IMR-90 (cell line): ENCODE measurements at regions not wholly inside any gene's neighbourhood (a gene's known extent, or its start where the extent isn't known, plus 50 kb on each side); places are given as distances from the start of the nearest gene placed in this dataset.

Source experiments
- ATAC-seq: fragments of 200-7000 bp; cut with Tn5 transposase; 2 replicates; pipeline ENCODE4 v1.9.1; 2020; ENCODE audit warnings: low read depth, mild to moderate bottlenecking, moderate library complexity
- BruUV-seq: library from RNA; stranded (reverse); fragments of 400-500 nt; replicated peaks from 2 replicates; lab custom pipeline; 2021; lab: Mats Ljungman, UMichigan
- CTCF ChIA-PET: fragments of 300-600 bp; formaldehyde crosslinking; extraction: SDS; loops from one replicate; lab custom pipeline; 2021; ENCODE audit warnings: antibody characterized with exemption; lab: Yijun Ruan, JAX
- POLR2A ChIA-PET: fragments of 300-600 bp; sonication (Branson Sonifier 250); formaldehyde crosslinking; loops from one replicate; lab custom pipeline; 2022; ENCODE audit warnings: antibody characterized with exemption; ENCODE audit not compliant: unreplicated experiment; lab: Charles Lee
- DNase-seq: peaks from one replicate; pipeline ENCODE4 v3.0.0; 2013
- H2AFZ ChIP-seq: replicated peaks from 2 replicates; pipeline ENCODE3; 2013; ENCODE audit warnings: low read length, mild to moderate bottlenecking; ENCODE audit not compliant: poor library complexity
- H2AK5ac ChIP-seq: 2 replicates; pipeline ENCODE4 v1.6.1; 2013; ENCODE audit warnings: low read depth, low read length, inconsistent platforms
- H2AK9ac ChIP-seq: replicated peaks from 2 replicates; pipeline ENCODE3; 2013; ENCODE audit warnings: mild to moderate bottlenecking, low read depth, low read length, moderate library complexity; ENCODE audit not compliant: poor library complexity
- H2BK120ac ChIP-seq: 2 replicates; pipeline ENCODE4 v1.6.1; 2013; ENCODE audit warnings: low read depth, low read length, inconsistent platforms
- H2BK15ac ChIP-seq: 3 replicates; pipeline ENCODE4 v1.6.1; 2013; ENCODE audit warnings: low read depth, low read length, inconsistent platforms
- H2BK20ac ChIP-seq: 2 replicates; pipeline ENCODE4 v1.6.1; 2013; ENCODE audit warnings: low read depth, mild to moderate bottlenecking, inconsistent platforms, low read length, moderate library complexity
- H2BK5ac ChIP-seq: 2 replicates; pipeline ENCODE4 v1.6.1; 2013; ENCODE audit warnings: mild to moderate bottlenecking, low read depth, low read length, inconsistent platforms; ENCODE audit not compliant: poor library complexity, severe bottlenecking
- H3K14ac ChIP-seq: replicated peaks from 2 replicates; pipeline ENCODE4 v1.6.1; 2013; ENCODE audit warnings: low read depth, low read length, inconsistent platforms
- H3K18ac ChIP-seq: 2 replicates; pipeline ENCODE4 v1.6.1; 2013; ENCODE audit warnings: low read depth, low read length, control low read depth
- H3K23ac ChIP-seq: 2 replicates; pipeline ENCODE4 v1.6.1; 2013; ENCODE audit warnings: low read depth, low read length, inconsistent platforms
- H3K27ac ChIP-seq: 2 replicates; pipeline ENCODE4 v1.5.1; 2013; ENCODE audit warnings: mild to moderate bottlenecking, control low read depth, low read length; ENCODE audit not compliant: insufficient read depth
- H3K27me3 ChIP-seq: 2 replicates; pipeline ENCODE4 v1.6.1; 2013; ENCODE audit warnings: low read length; ENCODE audit not compliant: control insufficient read depth, insufficient read depth
- H3K36me3 ChIP-seq: 2 replicates; pipeline ENCODE4 v1.6.1; 2013; ENCODE audit warnings: low read length, mixed read lengths; ENCODE audit not compliant: control insufficient read depth, insufficient read depth
- H3K4ac ChIP-seq: 2 replicates; pipeline ENCODE4 v1.6.1; 2013; ENCODE audit warnings: low read depth, low read length, inconsistent platforms
- H3K4me1 ChIP-seq: 2 replicates; pipeline ENCODE4 v1.6.1; 2013; ENCODE audit warnings: low read length, mixed read lengths; ENCODE audit not compliant: control insufficient read depth, insufficient read depth
- H3K4me2 ChIP-seq: 2 replicates; pipeline ENCODE4 v1.6.1; 2013; ENCODE audit warnings: low read depth, mild to moderate bottlenecking, control low read depth, low read length, moderate library complexity
- H3K4me3 ChIP-seq: 2 replicates; pipeline ENCODE4 v1.5.1; 2013; ENCODE audit warnings: low read depth, mild to moderate bottlenecking, control low read depth, low read length, moderate library complexity; ENCODE audit not compliant: insufficient read depth
- H3K56ac ChIP-seq: 2 replicates; pipeline ENCODE4 v1.6.1; 2013; ENCODE audit warnings: low read length, inconsistent platforms; ENCODE audit not compliant: insufficient read depth; ENCODE audit errors: extremely low read depth
- H3K79me1 ChIP-seq, 2 experiments: 2 replicates each; pipeline ENCODE4 v1.6.1; 2013; ENCODE audit warnings: low read length in 2 of 2, inconsistent platforms in 1 of 2, low read depth in 1 of 2
- H3K9ac ChIP-seq: 2 replicates; pipeline ENCODE4 v1.6.1; 2013; ENCODE audit warnings: low read depth, low read length, control low read depth
- H3K9me1 ChIP-seq: 2 replicates; pipeline ENCODE4 v1.6.1; 2013; ENCODE audit warnings: low read length, inconsistent platforms; ENCODE audit not compliant: insufficient read depth
- H3K9me3 ChIP-seq: 2 replicates; pipeline ENCODE4 v1.6.1; 2013; ENCODE audit warnings: low read length; ENCODE audit not compliant: control insufficient read depth, insufficient read depth
- H4K20me1 ChIP-seq: 2 replicates; pipeline ENCODE4 v1.6.1; 2013; ENCODE audit warnings: low read length, inconsistent platforms; ENCODE audit not compliant: insufficient read depth
- H4K5ac ChIP-seq: 2 replicates; pipeline ENCODE4 v1.6.1; 2013; ENCODE audit warnings: mild to moderate bottlenecking, low read depth, low read length, control low read depth
- H4K8ac ChIP-seq, 2 experiments: 2 replicates each; pipeline ENCODE4 v1.6.1; 2013; ENCODE audit warnings: low read depth in 2 of 2, low read length in 2 of 2, control low read depth in 1 of 2, inconsistent platforms in 1 of 2
- H4K91ac ChIP-seq: 2 replicates; pipeline ENCODE4 v1.6.1; 2013; ENCODE audit warnings: low read depth, low read length, inconsistent platforms; ENCODE audit not compliant: insufficient read depth
- CEBPB ChIP-seq: IDR thresholded peaks from 2 replicates; pipeline ENCODE4 v1.6.1; 2012; ENCODE audit warnings: low read depth, low read length, improper control_type of control experiment
- CHD1 ChIP-seq: IDR thresholded peaks from 2 replicates; pipeline ENCODE4 v1.6.1; 2012; ENCODE audit warnings: low read depth, low read length, improper control_type of control experiment
- CTCF ChIP-seq: conservative IDR thresholded peaks from 2 replicates; pipeline ENCODE4 v1.5.1; 2012; ENCODE audit warnings: mild to moderate bottlenecking, low read depth, low read length, improper control_type of control experiment
- ELK1 ChIP-seq: fragments of 150-350 bp; IDR thresholded peaks from 2 replicates; pipeline ENCODE4 v1.6.1; 2016; ENCODE audit warnings: low read depth, mild to moderate bottlenecking, low read length, moderate library complexity, borderline replicate concordance
- FOS ChIP-seq: fragments of 150-350 bp; IDR thresholded peaks from 2 replicates; pipeline ENCODE4 v1.6.1; 2016; ENCODE audit warnings: low read depth, low read length
- MAFK ChIP-seq: IDR thresholded peaks from 2 replicates; pipeline ENCODE4 v1.6.1; 2012; ENCODE audit warnings: low read depth, low read length, improper control_type of control experiment
- MAZ ChIP-seq: IDR thresholded peaks from 2 replicates; pipeline ENCODE4 v1.6.1; 2012; ENCODE audit warnings: low read depth, mild to moderate bottlenecking, low read length, improper control_type of control experiment, moderate library complexity, borderline replicate concordance
- MXI1 ChIP-seq: IDR thresholded peaks from 2 replicates; pipeline ENCODE4 v1.6.1; 2012; ENCODE audit warnings: low read depth, mild to moderate bottlenecking, low read length, moderate library complexity, borderline replicate concordance
- NFE2L2 ChIP-seq: fragments of 150-350 bp; IDR thresholded peaks from 2 replicates; pipeline ENCODE4 v1.6.1; 2016; ENCODE audit warnings: low read depth, mild to moderate bottlenecking, low read length
- POLR2A ChIP-seq: IDR thresholded peaks from 2 replicates; pipeline ENCODE4 v1.6.1; 2012; ENCODE audit warnings: mild to moderate bottlenecking, low read depth, low read length
- RAD21 ChIP-seq: IDR thresholded peaks from 2 replicates; pipeline ENCODE4 v1.6.1; 2012; ENCODE audit warnings: low read length, improper control_type of control experiment
- RCOR1 ChIP-seq: IDR thresholded peaks from 2 replicates; pipeline ENCODE4 v1.6.1; 2012; ENCODE audit warnings: mild to moderate bottlenecking, low read length, improper control_type of control experiment; ENCODE audit not compliant: insufficient replicate concordance
- SMC3 ChIP-seq: fragments of 150-350 bp; IDR thresholded peaks from 2 replicates; pipeline ENCODE4 v1.6.1; 2016; ENCODE audit warnings: low read depth, mild to moderate bottlenecking, antibody characterized with exemption, low read length, moderate library complexity
- USF2 ChIP-seq: fragments of 150-350 bp; IDR thresholded peaks from 2 replicates; pipeline ENCODE4 v1.6.1; 2017; ENCODE audit warnings: mild to moderate bottlenecking, antibody characterized with exemption, low read length, low read depth
- WGBS, 2 experiments: methylation state at CpG; one replicate each; pipeline versions ENCODE4 v1.1.5 to v1.1.7; 2013; ENCODE audit warnings: missing lambda C conversion rate in 2 of 2; ENCODE audit not compliant: insufficient read length in 1 of 2; ENCODE audit errors: extremely low coverage in 2 of 2; 5-methylcytosine and 5-hydroxymethylcytosine counted together
- dilution Hi-C: fragments of 300-500 bp; cut with HindIII; formaldehyde crosslinking; loops from one replicate; pipeline ENCODE4 v1.14.3; 2018; ENCODE audit warnings: low sequenced_read_pairs; ENCODE audit not compliant: unreplicated experiment
- in situ Hi-C: fragments of 300-500 bp; cut with MboI; formaldehyde crosslinking; loops from 3 replicates; pipeline ENCODE4 v1.14.3; 2019; ENCODE audit warnings: low sequenced_read_pairs, inconsistent platforms, mixed read lengths
- intact Hi-C: fragments of 100-400 bp; cut with micrococcal nuclease; formaldehyde crosslinking; loops from 2 replicates; pipeline ENCODE4 v1.10.0; 2022

GRCh38 chr4:162767083-162767482 is 399.6 kb downstream of the NAF1 start:
- intact Hi-C loops (no loop called here), dilution Hi-C loops (no loop called here), in situ Hi-C loops (no loop called here)
- Histone ChIP-seq H4K20me1 (no peaks in the 10 kb centered on the region), H3K79me1 (no peaks in the 10 kb centered on the region), H3K36me3 (no peaks in the 10 kb centered on the region), H3K14ac (no peak overlapping the region), H2AFZ (no peak overlapping the region), H2BK5ac (no peak overlapping the region), H3K27ac (no peak overlapping the region), H2AK5ac (no peak overlapping the region), H3K4ac (no peak overlapping the region), H3K23ac (no peak overlapping the region), H2AK9ac (no peak overlapping the region), H3K4me3 (no peak overlapping the region), H3K18ac (no peak overlapping the region), H4K91ac (no peak overlapping the region), H3K27me3 (no peaks in the 10 kb centered on the region), H3K4me2 (no peak overlapping the region), H3K4me1 (no peaks in the 10 kb centered on the region), H3K9me1 (no peaks in the 10 kb centered on the region), H4K8ac (no peak overlapping the region), H3K56ac (no peak overlapping the region), H2BK20ac (no peak overlapping the region), H4K5ac (no peak overlapping the region), H3K9ac (no peak overlapping the region), H2BK120ac (no peak overlapping the region), H3K9me3 (no peaks in the 10 kb centered on the region; the same call in 1 of the 2 replicates), H2BK15ac (no peak overlapping the region)
- ChIA-PET POLR2A (no interaction called here), CTCF (no interaction called here)
- WGBS, 2 experiments: no CpG with 5 or more reads among the region's 3 CpGs
- DNase-seq (no peak), ATAC-seq (no peak)
- no peak for TF ChIP-seq SMC3
- no peak for TF ChIP-seq RCOR1
- no peak for TF ChIP-seq CEBPB
- no peak for TF ChIP-seq ELK1
- no peak for TF ChIP-seq MAFK
- TF ChIP-seq POLR2A: no peak
- TF ChIP-seq RAD21: no peak
- TF ChIP-seq NFE2L2: no peak
- no peak for TF ChIP-seq CTCF
- no peak for TF ChIP-seq CHD1
- no peak for TF ChIP-seq USF2
- no peak for TF ChIP-seq FOS
- no peak for TF ChIP-seq MXI1
- TF ChIP-seq MAZ: no peak
- no TSS peak for BruUV-seq
